Right atrium auricular region (tissue), 2 donors: ENCODE measurements at regions not wholly inside any gene's neighbourhood (a gene's known extent, or its start where the extent isn't known, plus 50 kb on each side); places are given as distances from the start of the nearest gene placed in this dataset.

Experiments used
- DNase-seq: peaks from one replicate; pipeline ENCODE4 v3.0.0-alpha.2; 2019; ENCODE audit warnings: low spot score
- H3K27ac ChIP-seq, 2 donors: fragments of 200-600 bp; sonication (generic); 1 replicate in 1 of 2; 2 replicates in 1 of 2; pipeline ENCODE4 v1.5.1; 2016 to 2019
- H3K27me3 ChIP-seq, 2 donors: fragments of 200-600 bp; sonication (generic); one replicate each; pipeline versions ENCODE4 v1.5.1 to v1.6.0; 2017 to 2019
- H3K36me3 ChIP-seq: fragments of 200-600 bp; sonication (generic); one replicate; pipeline ENCODE4 v1.5.1; 2016
- H3K4me1 ChIP-seq, 2 donors: fragments of 200-600 bp; sonication (generic); one replicate each; pipeline versions ENCODE4 v1.5.1 to v1.6.0; 2017 to 2019
- H3K4me3 ChIP-seq, 2 donors: fragments of 200-600 bp; sonication (generic); 1 replicate in 1 of 2; 2 replicates in 1 of 2; pipeline ENCODE4 v1.5.1; 2017 to 2019; ENCODE audit warnings: mild to moderate bottlenecking in 1 of 2, moderate library complexity in 1 of 2
- H3K9me3 ChIP-seq, 2 donors: fragments of 200-600 bp; sonication (generic); one replicate each; pipeline ENCODE4 v1.5.1; 2019
- CTCF ChIP-seq, 2 donors: fragments of 200-600 bp; sonication (generic); IDR thresholded peaks; one replicate each; pipeline ENCODE4 v1.5.1; 2019; ENCODE audit warnings: antibody characterized with exemption in 2 of 2

GRCh38 chr2:128536925-128537620 is 218.4 kb upstream of the HS6ST1 start:
- Histone ChIP-seq H3K27ac (no peak overlapping the region), H3K36me3 (no peaks in the 10 kb centered on the region), H3K4me3 (no peak overlapping the region), H3K4me1 (no peaks in the 10 kb centered on the region), H3K9me3 (no peaks in the 10 kb centered on the region), H3K27me3 (no peaks in the 10 kb centered on the region)
- no peak for TF ChIP-seq CTCF (IDR thresholded peaks at IDR 0.05)
- DNase-seq: no peak

- no peak for TF ChIP-seq CTCF (IDR thresholded peaks at IDR 0.05)
- Histone ChIP-seq H3K36me3 (no peaks in the 10 kb centered on the region), H3K27me3 (no peaks in the 10 kb centered on the region), H3K27ac (no peak overlapping the region), H3K9me3 (no peaks in the 10 kb centered on the region), H3K4me3 (no peak overlapping the region), H3K4me1 (no peaks in the 10 kb centered on the region)
- no peak for DNase-seq
Measured at GRCh38 chr2:128537646-128538045, 219.0 kb upstream of the HS6ST1 start.

- Histone ChIP-seq H3K27me3 (no peaks in the 10 kb centered on the region), H3K9me3 (no peaks in the 10 kb centered on the region), H3K4me1 (no peaks in the 10 kb centered on the region), H3K4me3 (no peak overlapping the region), H3K27ac (no peak overlapping the region), H3K36me3 (no peaks in the 10 kb centered on the region)
- no peak for DNase-seq
- TF ChIP-seq CTCF (IDR thresholded peaks at IDR 0.05): no peak
Measured at GRCh38 chr2:128538396-128538795, 219.7 kb upstream of the HS6ST1 start.

- Histone ChIP-seq H3K4me3 (no peak overlapping the region), H3K4me1 (no peaks in the 10 kb centered on the region), H3K27ac (no peak overlapping the region), H3K9me3 (no peaks in the 10 kb centered on the region), H3K36me3 (no peaks in the 10 kb centered on the region), H3K27me3 (no peaks in the 10 kb centered on the region)
- no peak for TF ChIP-seq CTCF (IDR thresholded peaks at IDR 0.05)
- DNase-seq: no peak
Measured at GRCh38 chr2:128540670-128541069, 222.0 kb upstream of the HS6ST1 start.

- Histone ChIP-seq H3K27ac (no peak overlapping the region), H3K4me1 (no peaks in the 10 kb centered on the region), H3K36me3 (no peaks in the 10 kb centered on the region), H3K9me3 (no peaks in the 10 kb centered on the region), H3K4me3 (no peak overlapping the region), H3K27me3 (no peaks in the 10 kb centered on the region)
- no peak for TF ChIP-seq CTCF (IDR thresholded peaks at IDR 0.05)
- no peak for DNase-seq
Measured at GRCh38 chr2:128541448-128541847, 222.8 kb upstream of the HS6ST1 start.

- H3K27ac ChIP-seq: no peak overlapping the region
- no peak for DNase-seq
- no peaks in the 10 kb centered on the region for H3K4me1 ChIP-seq
- no peak overlapping the region for H3K4me3 ChIP-seq
- no peaks in the 10 kb centered on the region for H3K9me3 ChIP-seq
- no peak for TF ChIP-seq CTCF (IDR thresholded peaks at IDR 0.05)
- H3K27me3 ChIP-seq: no peaks in the 10 kb centered on the region
- H3K36me3 ChIP-seq: no peaks in the 10 kb centered on the region
Measured at GRCh38 chr2:128543036-128543435, 224.4 kb upstream of the HS6ST1 start.
